Peyer's patch (tissue), 4 donors: ENCODE measurements at regions not wholly inside any gene's neighbourhood (a gene's known extent, or its start where the extent isn't known, plus 50 kb on each side); places are given as distances from the start of the nearest gene placed in this dataset.

Experiments
- CTCF ChIP-seq, 6 experiments: fragments of 450-650 bp in 4 of 6; fragments of 200-600 bp in 2 of 6; sonication (generic) in 1 of 6; IDR thresholded peaks; one replicate each; pipeline ENCODE4 v1.5.1; 2017 to 2019; ENCODE audit warnings: antibody characterized with exemption in 6 of 6, mild to moderate bottlenecking in 3 of 6, moderate library complexity in 1 of 6
- POLR2A ChIP-seq, 2 donors: fragments of 450-650 bp; IDR thresholded peaks; one replicate each; pipeline ENCODE4 v1.5.1; 2017; ENCODE audit warnings: antibody characterized with exemption in 2 of 2, mild to moderate bottlenecking in 2 of 2, moderate library complexity in 2 of 2

GRCh38 chr18:32879497-32879896 is 106.7 kb upstream of the KLHL14 start:
- TF ChIP-seq CTCF (IDR thresholded peaks at IDR 0.05) (no peak), POLR2A (IDR thresholded peaks at IDR 0.05) (no peak)
